Left lung (tissue), 4 donors: ENCODE measurements at regions not wholly inside any gene's neighbourhood (a gene's known extent, or its start where the extent isn't known, plus 50 kb on each side); places are given as distances from the start of the nearest gene placed in this dataset.

Source experiments
- ATAC-seq: fragments of 200-7000 bp; cut with Tn5 transposase; one replicate; pipeline ENCODE4 v1.9.1; 2020; ENCODE audit warnings: moderate library complexity
- DNase-seq, 4 donors: peaks; one replicate each; pipeline ENCODE4 v3.0.0-alpha.2; 2013 to 2020
- H3K27ac ChIP-seq, 2 donors: fragments of 200-600 bp; sonication (generic) in 1 of 2; one replicate each; pipeline versions ENCODE4 v1.5.0 to v1.8.0; 2020 to 2021
- H3K27me3 ChIP-seq, 2 donors: fragments of 200-600 bp; sonication (generic) in 1 of 2; one replicate each; pipeline versions ENCODE4 v1.5.0 to v1.8.0; 2020 to 2021
- H3K36me3 ChIP-seq, 2 donors: fragments of 200-600 bp; sonication (generic) in 1 of 2; one replicate each; pipeline versions ENCODE4 v1.5.0 to v1.8.0; 2020 to 2021
- H3K4me1 ChIP-seq, 2 donors: fragments of 200-600 bp; one replicate each; pipeline ENCODE4 v1.8.0; 2021
- H3K4me3 ChIP-seq, 2 donors: fragments of 200-600 bp; sonication (generic) in 1 of 2; one replicate each; pipeline versions ENCODE4 v1.5.0 to v1.8.0; 2020 to 2021; ENCODE audit warnings: mild to moderate bottlenecking in 1 of 2
- H3K9me3 ChIP-seq, 2 donors: fragments of 200-600 bp; sonication (generic) in 1 of 2; one replicate each; pipeline versions ENCODE4 v1.5.0 to v1.8.0; 2020 to 2021
- CTCF ChIP-seq, 2 donors: fragments of 200-600 bp; sonication (generic) in 1 of 2; IDR thresholded peaks; one replicate each; pipeline versions ENCODE4 v1.5.0 to v1.8.0; 2021; ENCODE audit warnings: antibody characterized with exemption in 2 of 2
- intact Hi-C, 2 donors: fragments of 100-400 bp; cut with DNase I; formaldehyde crosslinking; loops; one replicate each; pipeline versions ENCODE4 v1.11.2 to v1.14.2; 2022
- donor health status: DM: no; HTN: yes; CAD: no.
- donor health status: DM: no; HTN: no; CAD: no.

GRCh38 chr7:155226261-155227003 lies 71.2 kb upstream of the INSIG1 start:
- no peaks in the 10 kb centered on the region for H3K36me3 ChIP-seq
- intact Hi-C loops, result no loop called here
- peak in 1 of 4 donors; percentile 76 for DNase-seq

GRCh38 chr7:155227004-155227787 lies 70.5 kb upstream of the INSIG1 start:
- Histone ChIP-seq H3K36me3 (no peaks in the 10 kb centered on the region), H3K4me1 (no peaks in the 10 kb centered on the region), H3K27ac (no peak overlapping the region), H3K4me3 (no peak overlapping the region), H3K27me3 (peaks cover 0 to 22% of the 10 kb centered on the region in 2 donors), H3K9me3 (no peaks in the 10 kb centered on the region)
- intact Hi-C loops, result no loop called here
- no peak for TF ChIP-seq CTCF (IDR thresholded peaks at IDR 0.05)
- ATAC-seq, result no peak
- DNase-seq, result peak in 1 of 4 donors; percentile 53

More at GRCh38 chr7:155226261-155227003, 71.2 kb upstream of the INSIG1 start:
- Histone ChIP-seq H3K4me1 (no peaks in the 10 kb centered on the region), H3K4me3 (no peak overlapping the region), H3K27ac (no peak overlapping the region), H3K9me3 (no peaks in the 10 kb centered on the region), H3K27me3 (peaks cover 0 to 22% of the 10 kb centered on the region in 2 donors)
- no peak for TF ChIP-seq CTCF (IDR thresholded peaks at IDR 0.05)
- no peak for ATAC-seq

- no peak for ATAC-seq
- no peaks in the 10 kb centered on the region for H3K36me3 ChIP-seq
- intact Hi-C loops, result no loop called here
Measured at GRCh38 chr7:155227788-155228458, 69.8 kb upstream of the INSIG1 start.

GRCh38 chr7:155228459-155228845 lies 69.2 kb upstream of the INSIG1 start:
- TF ChIP-seq CTCF (IDR thresholded peaks at IDR 0.05), result no peak
- H3K4me3 ChIP-seq, result no peak overlapping the region
- no peaks in the 10 kb centered on the region for H3K36me3 ChIP-seq
- no peaks in the 10 kb centered on the region for H3K9me3 ChIP-seq
- DNase-seq (peak in 1 of 4 donors; percentile 51), ATAC-seq (no peak)
- no peaks in the 10 kb centered on the region for H3K4me1 ChIP-seq
- intact Hi-C loops, result no loop called here
- H3K27me3 ChIP-seq, result peaks cover 0 to 22% of the 10 kb centered on the region in 2 donors
- no peak overlapping the region for H3K27ac ChIP-seq

More at GRCh38 chr7:155227788-155228458, 69.8 kb upstream of the INSIG1 start:
- peak in 1 of 4 donors; percentile 65 for DNase-seq
- no peak overlapping the region for H3K27ac ChIP-seq
- no peak overlapping the region for H3K4me3 ChIP-seq
- H3K27me3 ChIP-seq, result peaks cover 0 to 22% of the 10 kb centered on the region in 2 donors
- TF ChIP-seq CTCF (IDR thresholded peaks at IDR 0.05), result no peak
- H3K9me3 ChIP-seq, result no peaks in the 10 kb centered on the region
- no peaks in the 10 kb centered on the region for H3K4me1 ChIP-seq

- Histone ChIP-seq H3K36me3 (no peaks in the 10 kb centered on the region), H3K4me3 (no peak overlapping the region), H3K9me3 (no peaks in the 10 kb centered on the region), H3K27ac (no peak overlapping the region), H3K4me1 (no peaks in the 10 kb centered on the region), H3K27me3 (peaks cover 0 to 22% of the 10 kb centered on the region in 2 donors)
- no peak for TF ChIP-seq CTCF (IDR thresholded peaks at IDR 0.05)
- intact Hi-C loops, result no loop called here
- DNase-seq (peak in 1 of 4 donors; percentile 52), ATAC-seq (no peak)
Measured at GRCh38 chr7:155228894-155229293, 68.8 kb upstream of the INSIG1 start.
